Hepatocyte (in vitro differentiated cells): ENCODE measurements at regions not wholly inside any gene's neighbourhood (a gene's known extent, or its start where the extent isn't known, plus 50 kb on each side); places are given as distances from the start of the nearest gene placed in this dataset.

Source experiments
- DNase-seq: peaks from one replicate; pipeline ENCODE4 v3.0.0-alpha.2; 2016; ENCODE audit warnings: low spot score
- H2AFZ ChIP-seq: fragments of 200-600 bp; sonication (generic); 2 replicates; pipeline ENCODE4 v1.6.0; 2016; ENCODE audit warnings: antibody characterized with exemption, mild to moderate bottlenecking
- H3K27ac ChIP-seq: fragments of 200-600 bp; sonication (generic); 2 replicates; pipeline ENCODE4 v1.5.1; 2016; ENCODE audit warnings: mild to moderate bottlenecking
- H3K27me3 ChIP-seq: fragments of 200-600 bp; sonication (generic); 2 replicates; pipeline ENCODE4 v1.6.1; 2016
- H3K36me3 ChIP-seq: fragments of 200-600 bp; sonication (generic); replicated peaks from 2 replicates; pipeline ENCODE4 v1.5.1; 2016; ENCODE audit warnings: low read depth; ENCODE audit not compliant: insufficient read depth
- H3K4me1 ChIP-seq: fragments of 200-600 bp; sonication (generic); 2 replicates; pipeline ENCODE4 v1.5.1; 2016; ENCODE audit warnings: mild to moderate bottlenecking, moderate library complexity; ENCODE audit not compliant: insufficient read depth
- H3K4me2 ChIP-seq: fragments of 200-600 bp; sonication (generic); 2 replicates; pipeline ENCODE4 v1.6.0; 2016
- H3K4me3 ChIP-seq: fragments of 200-600 bp; sonication (generic); 2 replicates; pipeline ENCODE4 v1.5.1; 2016; ENCODE audit warnings: mild to moderate bottlenecking
- H3K79me2 ChIP-seq: fragments of 200-600 bp; sonication (generic); 2 replicates; pipeline ENCODE4 v1.6.0; 2017; ENCODE audit warnings: mild to moderate bottlenecking
- H3K9me2 ChIP-seq: fragments of 200-600 bp; sonication (generic); replicated peaks from 2 replicates; pipeline ENCODE4 v1.6.0; 2017; ENCODE audit warnings: mild to moderate bottlenecking; ENCODE audit not compliant: insufficient read depth
- H3K9me3 ChIP-seq: fragments of 200-600 bp; sonication (generic); 2 replicates; pipeline ENCODE4 v1.5.1; 2016; ENCODE audit warnings: low read depth, mild to moderate bottlenecking
- H4K20me1 ChIP-seq: fragments of 200-600 bp; sonication (generic); 2 replicates; pipeline ENCODE4 v1.6.0; 2016; ENCODE audit warnings: mild to moderate bottlenecking; ENCODE audit not compliant: insufficient read depth, poor library complexity, severe bottlenecking
- CTCF ChIP-seq: fragments of 200-600 bp; sonication (generic); IDR thresholded peaks from 2 replicates; pipeline ENCODE4 v1.5.1; 2016; ENCODE audit warnings: antibody characterized with exemption, mild to moderate bottlenecking; ENCODE audit not compliant: poor library complexity
- EZH2 ChIP-seq: fragments of 200-600 bp; sonication (generic); IDR thresholded peaks from 2 replicates; pipeline ENCODE4 v1.6.1; 2016; ENCODE audit warnings: antibody characterized with exemption, mild to moderate bottlenecking, borderline replicate concordance
- EZH2phosphoT487 ChIP-seq: fragments of 200-600 bp; sonication (generic); IDR thresholded peaks from one replicate; pipeline ENCODE4 v1.6.1; 2018; ENCODE audit warnings: antibody characterized with exemption, mild to moderate bottlenecking, low read depth, moderate library complexity; ENCODE audit not compliant: unreplicated experiment, severe bottlenecking
- WGBS: methylation state at CpG from one replicate; pipeline ENCODE4 v1.1.6; 2016; ENCODE audit warnings: low lambda C conversion rate; ENCODE audit errors: missing lambda C conversion rate; 5-methylcytosine and 5-hydroxymethylcytosine counted together

- no peaks in the 10 kb centered on the region for H3K9me3 ChIP-seq
- H3K4me2 ChIP-seq: no peak overlapping the region
- no peaks in the 10 kb centered on the region for H3K4me1 ChIP-seq
- H3K27ac ChIP-seq: no peak overlapping the region
- H3K9me2 ChIP-seq: no peaks in the 10 kb centered on the region
- no peak overlapping the region for H2AFZ ChIP-seq
- H3K36me3 ChIP-seq: no peaks in the 10 kb centered on the region
- H4K20me1 ChIP-seq: no peaks in the 10 kb centered on the region
- DNase-seq: no peak
- WGBS: 81% methylated on average over 4 of the region's 4 CpGs
- H3K27me3 ChIP-seq: no peaks in the 10 kb centered on the region
- TF ChIP-seq EZH2: no peak
- no peak for TF ChIP-seq CTCF
- no peak for TF ChIP-seq EZH2phosphoT487
- H3K4me3 ChIP-seq: no peak overlapping the region
- no peaks in the 10 kb centered on the region for H3K79me2 ChIP-seq
These were observed 815.9 kb upstream of the FRG1 start for GRCh38 chr4:189124791-189125190.

GRCh38 chr4:189126040-189126439, 814.6 kb upstream of the FRG1 start:
- Histone ChIP-seq H3K9me2 (no peaks in the 10 kb centered on the region), H3K9me3 (no peaks in the 10 kb centered on the region), H3K4me2 (no peak overlapping the region), H2AFZ (no peak overlapping the region), H3K27me3 (no peaks in the 10 kb centered on the region), H3K79me2 (no peaks in the 10 kb centered on the region), H3K36me3 (no peaks in the 10 kb centered on the region), H3K4me3 (no peak overlapping the region), H4K20me1 (no peaks in the 10 kb centered on the region), H3K4me1 (no peaks in the 10 kb centered on the region), H3K27ac (no peak overlapping the region)
- no peak for TF ChIP-seq EZH2phosphoT487
- TF ChIP-seq EZH2: no peak
- TF ChIP-seq CTCF: no peak
- no peak for DNase-seq
- 81% methylated on average over 2 of the region's 2 CpGs for WGBS

GRCh38 chr4:189128341-189128740, 812.3 kb upstream of the FRG1 start:
- 91% methylated on average over 4 of the region's 4 CpGs for WGBS
- H4K20me1 ChIP-seq: no peaks in the 10 kb centered on the region
- H3K9me3 ChIP-seq: no peaks in the 10 kb centered on the region
- no peak overlapping the region for H3K4me2 ChIP-seq
- H3K27ac ChIP-seq: no peak overlapping the region
- no peaks in the 10 kb centered on the region for H3K9me2 ChIP-seq
- no peak for TF ChIP-seq EZH2phosphoT487
- TF ChIP-seq CTCF: no peak
- no peak for TF ChIP-seq EZH2
- H3K79me2 ChIP-seq: no peaks in the 10 kb centered on the region
- H3K4me3 ChIP-seq: no peak overlapping the region
- no peak for DNase-seq
- no peaks in the 10 kb centered on the region for H3K27me3 ChIP-seq
- H2AFZ ChIP-seq: no peak overlapping the region
- no peaks in the 10 kb centered on the region for H3K36me3 ChIP-seq
- H3K4me1 ChIP-seq: no peaks in the 10 kb centered on the region
